Left hindlimb (tissue), 1 donor: ENCODE measurements at regions not wholly inside any gene's neighbourhood (a gene's known extent, or its start where the extent isn't known, plus 50 kb on each side); places are given as distances from the start of the nearest gene placed in this dataset.
"Not testable (repeated sequence)": the region's sequence is repeated elsewhere in the genome, so short reads cannot be mapped to it uniquely, and the experiment has no call there.

Experiments used
- DNase-seq: peaks from one replicate; pipeline ENCODE4 v3.0.0-alpha.2; 2018

- DNase-seq, result no peak
Observed at GRCh38 chr5:131107128-131107527, 57.9 kb downstream of the HINT1 start.

GRCh38 chr5:131104169-131104808 is 60.8 kb downstream of the HINT1 start:
- no peak for DNase-seq

DNA sequence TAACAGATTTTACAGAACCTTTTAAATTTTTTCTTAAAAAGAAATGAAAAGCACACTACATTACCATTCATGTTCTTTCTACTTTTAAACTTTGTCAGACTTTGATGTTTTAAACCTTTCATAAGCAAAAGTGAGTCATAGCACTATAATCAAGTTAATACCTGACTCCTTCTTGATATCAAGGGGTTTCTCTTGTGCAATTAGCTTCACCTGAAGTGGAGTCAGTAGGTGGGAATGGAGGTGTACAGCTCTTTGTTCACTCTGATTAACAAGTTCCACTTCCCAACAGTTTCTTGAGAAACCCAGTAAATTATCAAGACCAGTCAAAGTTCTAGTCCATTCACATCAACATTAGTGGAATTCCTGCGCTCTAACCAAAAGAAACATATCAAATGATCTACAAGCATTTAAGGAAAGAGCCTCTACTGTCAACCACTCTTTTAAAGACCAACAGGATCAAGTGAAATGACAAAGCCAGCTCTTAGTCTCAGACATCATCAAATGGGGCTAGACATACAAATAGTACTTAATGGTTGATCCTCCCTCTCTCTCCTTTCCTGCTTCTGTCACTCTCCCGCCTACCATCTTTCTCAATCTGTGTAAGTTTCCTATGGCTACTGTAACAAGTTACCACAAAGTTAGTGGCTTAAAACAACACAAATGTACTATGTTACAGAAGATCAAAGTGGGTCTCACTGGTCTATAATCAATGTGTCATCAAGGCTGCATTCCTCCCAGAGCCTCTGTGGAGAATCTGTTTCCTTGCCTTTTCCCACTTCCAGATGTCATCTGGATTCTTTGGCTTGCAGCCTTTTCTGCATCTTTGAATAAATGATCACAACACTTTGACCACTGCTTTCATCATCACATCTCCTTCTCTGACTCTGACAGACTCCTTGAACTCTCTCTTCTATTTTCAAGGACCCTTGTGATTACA is 68.0 kb downstream of the HINT1 start:
- no peak for DNase-seq

GRCh38 chr5:131095561-131095960 is 69.5 kb downstream of the HINT1 start:
- not testable (repeated sequence) for DNase-seq

DNA sequence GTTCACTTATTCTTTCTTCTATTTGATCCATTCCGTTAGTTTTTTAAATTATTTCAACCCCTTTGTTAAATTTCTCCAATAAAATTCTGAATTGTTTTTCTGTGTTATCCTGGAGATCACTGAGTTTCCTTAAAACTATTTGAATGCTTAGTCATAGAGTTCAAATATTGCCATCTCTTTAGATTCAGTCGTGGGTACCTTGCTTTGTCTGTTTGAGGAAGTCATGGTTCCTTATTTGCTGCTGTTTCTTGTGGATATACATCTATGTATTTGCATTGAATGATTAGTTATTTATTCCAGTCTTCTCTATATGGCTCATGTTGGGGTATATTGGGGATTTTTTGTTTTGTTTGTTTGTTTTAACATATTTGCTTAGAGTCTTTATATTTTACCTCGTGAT is 80.6 kb downstream of the HINT1 start:
- DNase-seq, result no peak

DNA sequence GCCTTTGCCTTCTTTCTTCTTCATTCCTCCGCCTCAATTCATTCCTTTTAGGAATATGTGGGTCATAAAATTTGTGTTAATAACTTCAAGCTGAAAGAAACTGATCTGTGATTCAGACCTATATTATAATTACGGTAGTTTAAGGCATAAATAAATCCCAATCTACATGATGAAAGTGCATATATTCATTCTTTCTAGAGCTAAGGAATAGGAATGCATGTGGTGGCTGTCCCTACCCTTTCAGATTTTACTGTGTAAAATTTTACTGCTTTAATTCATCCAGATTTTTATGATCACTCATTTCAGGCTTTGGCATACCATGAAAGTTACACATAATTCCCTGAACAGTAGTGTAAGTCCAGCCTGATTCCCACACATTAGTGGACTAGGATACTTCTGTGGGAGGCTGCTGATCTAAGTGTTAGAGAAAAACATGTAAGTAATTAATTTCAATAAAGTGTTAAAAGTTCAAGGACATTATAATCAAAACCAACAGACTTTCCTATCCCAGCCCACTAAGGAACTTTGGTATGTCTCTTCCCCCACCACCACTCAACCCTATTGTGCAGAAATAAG is 83.1 kb downstream of the HINT1 start:
- DNase-seq, result no peak

DNA sequence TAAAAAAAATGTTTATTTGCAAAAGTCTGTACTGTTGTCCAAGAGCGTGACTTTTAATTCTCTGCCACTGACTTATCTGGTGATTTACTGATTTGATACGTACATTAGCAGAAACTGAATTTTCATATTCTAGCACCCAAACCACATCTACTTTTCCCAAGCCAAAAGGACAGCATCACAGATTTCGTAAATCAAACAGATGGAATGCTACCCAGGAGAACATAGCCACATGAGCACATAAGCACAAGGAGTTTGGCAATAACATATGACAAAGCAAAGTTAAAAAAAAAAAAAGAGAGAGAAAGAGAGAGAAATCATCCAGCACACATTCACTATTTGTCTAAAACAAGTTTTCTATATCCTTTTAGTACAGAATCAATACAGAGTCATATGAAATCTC is 83.7 kb downstream of the HINT1 start:
- no peak for DNase-seq

DNA sequence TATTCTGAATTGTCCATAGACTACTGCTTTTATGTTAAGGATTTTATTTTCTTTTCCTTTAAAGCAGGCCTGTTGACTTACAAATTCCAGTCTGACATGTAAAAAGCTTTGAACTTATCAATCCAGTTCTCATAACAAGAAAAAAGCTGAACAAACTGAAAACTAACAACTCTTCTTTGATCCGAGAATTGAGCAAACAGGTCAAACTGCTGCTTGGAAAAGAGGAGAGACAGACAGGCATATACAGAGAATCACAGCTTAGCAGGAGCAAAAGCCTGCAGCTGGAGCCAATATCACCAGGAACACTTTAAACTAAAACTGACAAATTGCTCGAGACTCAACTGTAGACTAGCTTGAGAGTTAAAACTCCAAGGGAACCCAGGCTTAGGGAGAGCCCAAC is 85.8 kb downstream of the HINT1 start:
- DNase-seq, result no peak

DNA sequence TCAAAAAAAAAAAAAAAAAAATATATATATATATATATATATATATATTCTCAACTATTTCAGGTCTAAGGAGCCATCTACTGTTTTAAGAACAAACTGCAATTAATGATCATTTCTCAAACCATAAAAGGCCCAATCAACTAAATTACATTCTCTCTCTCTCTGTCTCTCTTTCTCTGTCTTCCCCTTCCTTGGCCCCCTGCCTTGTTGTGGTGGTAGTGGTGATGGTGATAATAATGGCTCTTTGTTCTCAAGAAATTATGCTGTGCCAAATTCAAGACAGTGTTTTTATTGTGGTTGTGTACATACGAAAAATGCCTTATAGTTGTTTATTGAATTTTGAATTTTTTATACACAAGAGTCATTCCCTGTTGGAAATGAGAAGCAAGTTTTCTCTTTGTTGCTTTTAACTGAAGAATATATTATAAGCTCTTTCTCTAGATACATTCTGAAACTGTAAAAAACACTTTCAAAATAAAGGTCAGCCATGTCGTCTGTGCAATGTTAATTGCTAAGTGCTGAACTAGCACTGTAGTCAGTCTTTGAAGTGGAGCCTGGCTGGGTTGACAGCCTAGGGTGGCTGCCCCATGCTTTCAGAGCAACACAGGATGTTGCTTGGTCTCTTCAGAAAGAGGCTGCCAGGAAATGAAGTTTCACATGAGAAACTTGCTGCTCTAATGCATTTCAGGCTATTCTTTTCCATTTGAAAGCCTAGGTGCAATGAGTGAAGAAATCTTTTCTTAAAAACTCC is 96.0 kb downstream of the HINT1 start:
- no peak for DNase-seq

DNA sequence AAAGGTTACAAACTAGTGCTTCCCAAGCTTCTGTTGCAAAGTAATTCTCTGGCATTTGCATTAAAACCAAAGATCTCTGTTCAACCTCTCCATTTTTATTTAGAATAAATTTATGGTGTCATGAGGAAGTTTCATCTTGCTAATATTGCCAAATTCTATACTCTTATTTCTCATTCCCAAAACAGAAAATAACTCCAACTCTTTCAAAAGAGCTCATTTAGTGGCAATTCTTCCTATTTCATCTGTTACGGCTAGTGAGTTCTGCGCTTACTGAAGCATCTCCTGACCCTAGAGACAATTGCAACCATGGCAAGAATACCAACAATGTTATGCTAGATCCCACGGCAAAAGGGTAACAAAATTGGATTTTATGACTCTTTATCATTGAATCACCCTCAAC is 97.0 kb downstream of the HINT1 start:
- no peak for DNase-seq

DNA sequence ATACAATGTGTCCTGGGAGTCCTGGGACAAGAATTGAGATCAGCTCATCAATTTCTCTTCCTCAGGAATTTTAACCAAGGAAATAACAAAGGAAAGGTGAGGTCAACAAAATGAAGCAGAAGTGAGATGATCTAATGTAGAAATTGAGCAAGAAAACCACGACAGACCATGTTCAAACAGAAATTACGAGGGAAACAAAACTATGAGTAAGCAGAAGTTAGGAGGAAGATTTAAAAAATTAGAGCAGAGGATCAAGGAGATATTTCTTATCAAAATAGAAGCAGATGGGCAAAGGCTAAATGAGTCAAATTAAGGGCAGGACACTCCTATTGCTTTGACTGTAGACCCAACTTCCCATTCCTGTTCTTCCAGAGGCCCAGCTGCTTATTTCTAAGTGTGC is 97.4 kb downstream of the HINT1 start:
- no peak for DNase-seq

GRCh38 chr5:131064669-131065371 is 100.2 kb downstream of the HINT1 start:
- no peak for DNase-seq

GRCh38 chr5:131042021-131042789 is 122.9 kb downstream of the HINT1 start:
- DNase-seq, result no peak

DNA sequence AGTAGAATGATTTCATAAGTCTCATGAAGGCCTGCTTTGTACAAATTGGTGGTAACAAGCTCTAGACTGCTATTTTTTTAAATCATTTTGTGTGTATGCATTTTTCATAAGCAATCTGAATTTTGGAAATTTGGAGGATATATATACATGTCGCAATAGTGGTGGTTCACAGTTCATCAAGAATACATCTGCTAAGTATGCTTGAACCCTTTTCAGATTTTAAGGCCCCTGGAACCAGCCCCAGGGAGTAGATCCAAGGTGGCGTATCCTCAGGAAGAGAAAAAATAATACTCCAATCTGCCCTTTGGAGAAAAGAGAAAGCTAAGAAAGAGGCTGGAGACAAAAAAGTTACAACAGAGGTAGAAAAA is 141.6 kb downstream of the HINT1 start:
- no peak for DNase-seq

DNA sequence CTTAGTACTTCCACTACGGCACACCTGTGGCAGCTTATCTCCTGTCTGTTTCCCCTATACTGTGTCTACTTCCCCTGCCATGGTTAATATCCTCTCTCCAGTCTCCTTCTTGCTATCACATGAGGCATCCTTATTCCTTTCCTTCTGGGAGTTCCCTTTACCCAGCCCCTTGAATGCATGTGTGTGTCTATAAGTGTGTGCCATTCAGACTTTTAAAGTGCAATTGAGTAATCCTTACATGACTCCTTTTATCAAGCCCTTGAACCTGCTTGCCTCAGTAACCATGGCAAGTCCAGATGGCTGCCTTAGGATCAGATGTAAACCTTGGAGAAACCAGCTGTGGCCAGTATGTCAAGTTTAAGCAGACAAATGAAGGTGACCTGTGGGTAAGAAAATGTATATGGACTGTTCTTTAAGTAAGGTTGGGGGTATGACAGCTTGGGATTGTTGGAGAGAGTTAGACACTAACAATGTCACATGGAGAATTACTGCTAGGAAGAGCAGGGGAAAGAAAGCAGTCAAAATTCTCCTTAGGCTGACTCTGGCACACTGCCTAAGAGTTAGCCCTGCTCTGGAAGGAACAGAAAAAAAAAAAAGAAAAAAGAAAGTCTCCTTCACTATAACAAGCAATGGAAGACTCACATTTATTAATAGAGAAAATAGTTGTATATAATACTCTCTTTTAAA is 142.1 kb downstream of the HINT1 start:
- DNase-seq, result no peak

DNA sequence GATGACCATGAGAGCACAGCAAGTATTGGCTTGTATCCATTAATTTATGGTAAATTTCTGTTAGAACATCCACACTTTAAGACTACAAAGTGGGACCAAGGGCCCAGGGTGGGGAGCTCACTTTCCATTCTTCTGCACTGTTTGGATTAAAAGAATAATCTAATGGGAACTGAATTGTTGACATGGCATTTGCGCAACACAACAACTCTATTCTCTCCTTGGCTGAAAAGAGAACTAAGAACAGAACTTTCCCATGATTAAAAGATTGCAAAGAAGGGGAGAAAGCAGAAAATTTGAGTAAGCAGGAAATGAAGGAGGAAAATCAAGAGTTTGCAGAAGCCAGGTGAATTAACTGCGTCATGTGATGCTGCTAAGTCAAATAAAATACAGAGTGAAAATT is 143.4 kb downstream of the HINT1 start:
- DNase-seq, result no peak

GRCh38 chr5:131019601-131020315 is 145.3 kb downstream of the HINT1 start:
- no peak for DNase-seq

GRCh38 chr5:131019111-131019510 is 145.9 kb downstream of the HINT1 start:
- DNase-seq, result no peak

GRCh38 chr5:131008329-131008728 is 156.7 kb downstream of the HINT1 start:
- DNase-seq, result no peak

DNA sequence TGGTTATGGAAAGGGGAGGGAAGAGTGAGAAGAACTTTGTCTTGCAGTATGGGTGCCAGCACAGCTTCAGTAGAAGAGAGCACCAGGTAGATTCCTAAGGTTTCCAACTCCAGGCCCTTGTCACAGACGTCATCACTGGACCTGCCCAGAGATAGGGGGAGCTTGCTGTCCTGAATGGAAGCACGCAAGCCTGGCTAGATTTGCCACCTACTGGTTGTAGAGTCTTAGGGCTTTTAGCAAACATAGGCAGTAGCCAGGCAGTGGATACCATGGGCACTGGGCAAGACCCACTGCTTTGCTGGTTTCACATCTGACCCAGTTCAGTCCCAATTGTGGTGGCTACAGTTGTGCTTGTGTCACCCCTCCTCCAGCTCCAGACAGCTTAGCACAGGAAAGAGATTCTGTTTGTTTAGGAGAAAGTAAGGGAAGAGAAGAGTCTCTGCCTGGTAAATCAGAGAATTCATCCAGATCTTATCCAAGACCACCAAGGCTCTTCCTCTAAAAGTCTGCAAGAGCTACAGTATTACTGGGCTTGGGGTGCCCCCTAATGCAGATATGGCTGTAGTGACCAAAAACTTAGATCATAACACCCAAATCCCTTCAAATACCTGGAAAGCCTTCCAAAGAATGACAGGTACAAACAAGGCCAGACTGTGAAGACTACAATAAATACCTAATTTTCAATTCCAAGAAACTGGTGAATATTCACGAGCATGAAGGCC is 158.9 kb downstream of the HINT1 start:
- no peak for DNase-seq
